Mucosa of stomach (tissue), 1 donor: ENCODE measurements at regions not wholly inside any gene's neighbourhood (a gene's known extent, or its start where the extent isn't known, plus 50 kb on each side); places are given as distances from the start of the nearest gene placed in this dataset.

Source experiments
- H3K27me3 ChIP-seq: one replicate; pipeline ENCODE4 v1.7.0; 2013; ENCODE audit warnings: mild to moderate bottlenecking, low read length; ENCODE audit not compliant: control insufficient read depth, insufficient read depth
- H3K36me3 ChIP-seq: one replicate; pipeline ENCODE4 v1.7.0; 2013; ENCODE audit warnings: low read length; ENCODE audit not compliant: control insufficient read depth, insufficient read depth
- H3K4me1 ChIP-seq: one replicate; pipeline ENCODE4 v1.7.0; 2013; ENCODE audit warnings: mild to moderate bottlenecking, low read length; ENCODE audit not compliant: control insufficient read depth, insufficient read depth
- H3K4me3 ChIP-seq: one replicate; pipeline ENCODE4 v1.7.0; 2013; ENCODE audit warnings: low read length
- H3K9ac ChIP-seq: one replicate; pipeline ENCODE4 v1.7.0; 2013; ENCODE audit warnings: mild to moderate bottlenecking, low read length, moderate library complexity
- H3K9me3 ChIP-seq: one replicate; pipeline ENCODE4 v1.7.0; 2013; ENCODE audit warnings: mild to moderate bottlenecking, low read length, moderate library complexity; ENCODE audit not compliant: control insufficient read depth
- donor health status: Pancreatic carcinoma.

- no peak overlapping the region for H3K9ac ChIP-seq
- H3K9me3 ChIP-seq: no peaks in the 10 kb centered on the region
- no peaks in the 10 kb centered on the region for H3K36me3 ChIP-seq
- no peak overlapping the region for H3K4me3 ChIP-seq
- H3K4me1 ChIP-seq: no peaks in the 10 kb centered on the region
- no peaks in the 10 kb centered on the region for H3K27me3 ChIP-seq
Measured at GRCh38 chr21:41091616-41092015, 76.3 kb upstream of the BACE2 start.

GRCh38 chr21:41092312-41092711 lies 75.6 kb upstream of the BACE2 start:
- no peak overlapping the region for H3K9ac ChIP-seq
- no peaks in the 10 kb centered on the region for H3K9me3 ChIP-seq
- no peaks in the 10 kb centered on the region for H3K36me3 ChIP-seq
- H3K4me3 ChIP-seq: no peak overlapping the region
- no peaks in the 10 kb centered on the region for H3K27me3 ChIP-seq
- no peaks in the 10 kb centered on the region for H3K4me1 ChIP-seq

GRCh38 chr21:41095983-41096382 lies 72.0 kb upstream of the BACE2 start:
- H3K36me3 ChIP-seq: no peaks in the 10 kb centered on the region
- no peak overlapping the region for H3K4me3 ChIP-seq
- H3K9ac ChIP-seq: no peak overlapping the region
- H3K4me1 ChIP-seq: no peaks in the 10 kb centered on the region
- no peaks in the 10 kb centered on the region for H3K9me3 ChIP-seq
- H3K27me3 ChIP-seq: peaks cover 5% of the 10 kb centered on the region

GRCh38 chr21:41098076-41098475 lies 69.9 kb upstream of the BACE2 start:
- Histone ChIP-seq H3K9ac (no peak overlapping the region), H3K4me3 (no peak overlapping the region), H3K9me3 (no peaks in the 10 kb centered on the region), H3K36me3 (no peaks in the 10 kb centered on the region), H3K4me1 (no peaks in the 10 kb centered on the region), H3K27me3 (peaks cover 5% of the 10 kb centered on the region)

- no peaks in the 10 kb centered on the region for H3K9me3 ChIP-seq
- no peak overlapping the region for H3K9ac ChIP-seq
- H3K4me3 ChIP-seq: no peak overlapping the region
- no peaks in the 10 kb centered on the region for H3K4me1 ChIP-seq
- H3K36me3 ChIP-seq: no peaks in the 10 kb centered on the region
- peaks cover 5% of the 10 kb centered on the region for H3K27me3 ChIP-seq
Measured at GRCh38 chr21:41098481-41099042, 69.4 kb upstream of the BACE2 start.

GRCh38 chr21:41100826-41101550 lies 67.0 kb upstream of the BACE2 start:
- H3K27me3 ChIP-seq: peaks cover 5% of the 10 kb centered on the region
- no peaks in the 10 kb centered on the region for H3K9me3 ChIP-seq
- no peaks in the 10 kb centered on the region for H3K4me1 ChIP-seq
- H3K9ac ChIP-seq: no peak overlapping the region
- H3K36me3 ChIP-seq: no peaks in the 10 kb centered on the region
- H3K4me3 ChIP-seq: no peak overlapping the region

GRCh38 chr21:41102281-41102680 lies 65.7 kb upstream of the BACE2 start:
- Histone ChIP-seq H3K36me3 (no peaks in the 10 kb centered on the region), H3K27me3 (peaks cover 6% of the 10 kb centered on the region), H3K4me3 (no peak overlapping the region), H3K9ac (no peak overlapping the region), H3K9me3 (no peaks in the 10 kb centered on the region), H3K4me1 (no peaks in the 10 kb centered on the region)

- Histone ChIP-seq H3K9ac (no peak overlapping the region), H3K9me3 (no peaks in the 10 kb centered on the region), H3K27me3 (peaks cover 11% of the 10 kb centered on the region), H3K4me3 (no peak overlapping the region), H3K36me3 (no peaks in the 10 kb centered on the region), H3K4me1 (peaks cover 1% of the 10 kb centered on the region)
Measured at GRCh38 chr21:41107602-41108001, 60.4 kb upstream of the BACE2 start.

- Histone ChIP-seq H3K4me1 (peaks cover 9% of the 10 kb centered on the region), H3K27me3 (peaks cover 11% of the 10 kb centered on the region), H3K9me3 (no peaks in the 10 kb centered on the region), H3K4me3 (no peak overlapping the region), H3K9ac (no peak overlapping the region), H3K36me3 (no peaks in the 10 kb centered on the region)
Measured at GRCh38 chr21:41108668-41109585, 59.0 kb upstream of the BACE2 start.

- Histone ChIP-seq H3K36me3 (no peaks in the 10 kb centered on the region), H3K9ac (no peak overlapping the region), H3K9me3 (no peaks in the 10 kb centered on the region), H3K4me3 (no peak overlapping the region), H3K27me3 (peaks cover 11% of the 10 kb centered on the region), H3K4me1 (peaks cover 9% of the 10 kb centered on the region)
Measured at GRCh38 chr21:41110161-41110560, 57.8 kb upstream of the BACE2 start.

- no peaks in the 10 kb centered on the region for H3K36me3 ChIP-seq
- H3K4me1 ChIP-seq: peaks cover 9% of the 10 kb centered on the region
- H3K9me3 ChIP-seq: no peaks in the 10 kb centered on the region
- H3K4me3 ChIP-seq: no peak overlapping the region
- H3K9ac ChIP-seq: no peak overlapping the region
- peaks cover 11% of the 10 kb centered on the region for H3K27me3 ChIP-seq
Measured at GRCh38 chr21:41110664-41111063, 57.3 kb upstream of the BACE2 start.

GRCh38 chr21:41111681-41112080 lies 56.3 kb upstream of the BACE2 start:
- Histone ChIP-seq H3K27me3 (peaks cover 11% of the 10 kb centered on the region), H3K36me3 (no peaks in the 10 kb centered on the region), H3K4me3 (no peak overlapping the region), H3K4me1 (peaks cover 9% of the 10 kb centered on the region), H3K9me3 (no peaks in the 10 kb centered on the region), H3K9ac (no peak overlapping the region)
